H9 (cell line): ENCODE measurements at regions not wholly inside any gene's neighbourhood (a gene's known extent, or its start where the extent isn't known, plus 50 kb on each side); places are given as distances from the start of the nearest gene placed in this dataset.

Experiments
- DNase-seq: peaks from one replicate; pipeline ENCODE4 v3.0.0-alpha.2; 2017
- H2AFZ ChIP-seq: one replicate; pipeline ENCODE4 v1.6.1; 2013; ENCODE audit warnings: mild to moderate bottlenecking, low read length, control low read depth, moderate library complexity
- H2AK5ac ChIP-seq: 2 replicates; pipeline ENCODE4 v1.6.1; 2013; ENCODE audit warnings: low read length, control low read depth, mixed read lengths; ENCODE audit not compliant: insufficient read length
- H2BK120ac ChIP-seq: one replicate; pipeline ENCODE4 v1.6.1; 2013; ENCODE audit warnings: low read depth, mild to moderate bottlenecking, low read length, control low read depth, inconsistent platforms; ENCODE audit not compliant: poor library complexity, severe bottlenecking
- H2BK12ac ChIP-seq: 2 replicates; pipeline ENCODE4 v1.6.1; 2013; ENCODE audit warnings: low read length, control low read depth, mixed read lengths, low read depth; ENCODE audit not compliant: insufficient read length
- H2BK15ac ChIP-seq: 2 replicates; pipeline ENCODE4 v1.6.1; 2013; ENCODE audit warnings: low read depth, low read length, control low read depth
- H2BK20ac ChIP-seq: one replicate; pipeline ENCODE4 v1.6.1; 2013; ENCODE audit warnings: low read depth, mild to moderate bottlenecking, low read length, control low read depth, inconsistent platforms; ENCODE audit not compliant: poor library complexity, severe bottlenecking
- H2BK5ac ChIP-seq: 2 replicates; pipeline ENCODE4 v1.6.1; 2013; ENCODE audit warnings: low read length, control low read depth, mixed read lengths; ENCODE audit not compliant: insufficient read length
- H3K14ac ChIP-seq: 2 replicates; pipeline ENCODE4 v1.6.1; 2013; ENCODE audit warnings: low read length, control low read depth; ENCODE audit not compliant: insufficient read depth
- H3K18ac ChIP-seq: 2 replicates; pipeline ENCODE4 v1.6.1; 2013; ENCODE audit warnings: low read depth, mild to moderate bottlenecking, mixed read lengths, low read length, control low read depth; ENCODE audit not compliant: insufficient read length
- H3K23ac ChIP-seq: 2 replicates; pipeline ENCODE4 v1.6.1; 2013; ENCODE audit warnings: low read length, control low read depth, mixed read lengths, low read depth; ENCODE audit not compliant: insufficient read length
- H3K23me2 ChIP-seq: 2 replicates; pipeline ENCODE4 v1.6.1; 2013; ENCODE audit warnings: low read depth, mild to moderate bottlenecking, mixed read lengths, low read length, control low read depth; ENCODE audit not compliant: insufficient read length, poor library complexity, severe bottlenecking
- H3K27ac ChIP-seq: 2 replicates; pipeline ENCODE4 v1.5.1; 2013; ENCODE audit warnings: low read length, control low read depth, mixed read lengths, low read depth; ENCODE audit not compliant: insufficient read length
- H3K27me3 ChIP-seq: 2 replicates; pipeline ENCODE4 v1.6.1; 2013; ENCODE audit warnings: low read length, control low read depth, inconsistent platforms; ENCODE audit not compliant: insufficient read depth
- H3K4ac ChIP-seq: 2 replicates; pipeline ENCODE4 v1.6.1; 2013; ENCODE audit warnings: low read depth, mild to moderate bottlenecking, control low read depth, inconsistent platforms, low read length, moderate library complexity
- H3K4me1 ChIP-seq: 2 replicates; pipeline ENCODE4 v1.6.1; 2013; ENCODE audit warnings: low read length, control low read depth, inconsistent platforms; ENCODE audit not compliant: insufficient read depth
- H3K4me2 ChIP-seq: 2 replicates; pipeline ENCODE4 v1.6.1; 2013; ENCODE audit warnings: low read length, control low read depth, mixed read lengths; ENCODE audit not compliant: insufficient read length, insufficient read depth
- H3K56ac ChIP-seq: 2 replicates; pipeline ENCODE4 v1.6.1; 2013; ENCODE audit warnings: low read depth, mild to moderate bottlenecking, mixed read lengths, low read length, control low read depth; ENCODE audit not compliant: insufficient read length
- H3K79me1 ChIP-seq: 2 replicates; pipeline ENCODE4 v1.6.1; 2013; ENCODE audit warnings: low read depth, mild to moderate bottlenecking, moderate library complexity, low read length, control low read depth, inconsistent platforms; ENCODE audit not compliant: insufficient read depth, poor library complexity, severe bottlenecking
- H3K79me2 ChIP-seq: 2 replicates; pipeline ENCODE4 v1.6.1; 2013; ENCODE audit warnings: low read length, control low read depth, inconsistent platforms; ENCODE audit not compliant: insufficient read depth
- H3K9ac ChIP-seq: 2 replicates; pipeline ENCODE4 v1.6.1; 2013; ENCODE audit warnings: low read length, control low read depth, mixed read lengths; ENCODE audit not compliant: insufficient read length; ENCODE audit errors: extremely low read depth
- H3K9me3 ChIP-seq: one replicate; pipeline ENCODE4 v1.6.1; 2013; ENCODE audit warnings: low read depth, low read length, inconsistent platforms; ENCODE audit not compliant: control insufficient read depth
- H3T11ph ChIP-seq: one replicate; pipeline ENCODE4 v1.6.1; 2013; ENCODE audit warnings: mild to moderate bottlenecking, low read length, control low read depth, inconsistent platforms
- H4K20me1 ChIP-seq: one replicate; pipeline ENCODE4 v1.6.1; 2013; ENCODE audit not compliant: control insufficient read depth, insufficient read length, insufficient read depth
- H4K5ac ChIP-seq: 2 replicates; pipeline ENCODE4 v1.6.1; 2013; ENCODE audit warnings: low read depth, mild to moderate bottlenecking, mixed read lengths, low read length, control low read depth; ENCODE audit not compliant: insufficient read length
- H4K8ac ChIP-seq: replicated peaks from 2 replicates; pipeline ENCODE4 v1.6.1; 2013; ENCODE audit warnings: low read length, control low read depth, mixed read lengths, low read depth; ENCODE audit not compliant: insufficient read length
- H4K91ac ChIP-seq: 2 replicates; pipeline ENCODE4 v1.6.1; 2013; ENCODE audit warnings: low read depth, mild to moderate bottlenecking, moderate library complexity, mixed read lengths, low read length, control low read depth; ENCODE audit not compliant: insufficient read length
- H3K27ac Mint-ChIP-seq, 3 experiments: 2 replicates in 2 of 3; 3 replicates in 1 of 3; pipeline ENCODE4 v1.8.0; 2020 to 2021; ENCODE audit warnings: mixed read lengths in 3 of 3, mild to moderate bottlenecking in 1 of 3, moderate library complexity in 1 of 3
- H3K27me3 Mint-ChIP-seq: 2 replicates; pipeline ENCODE4 v1.8.0; 2021; ENCODE audit warnings: low read depth, mild to moderate bottlenecking, moderate library complexity, mixed read lengths
- H3K36me3 Mint-ChIP-seq, 3 experiments: 2 replicates in 2 of 3; 3 replicates in 1 of 3; pipeline ENCODE4 v1.8.0; 2020 to 2021; ENCODE audit warnings: low read depth in 3 of 3, mixed read lengths in 3 of 3; ENCODE audit not compliant: insufficient read depth in 1 of 3
- H3K4me1 Mint-ChIP-seq, 2 experiments: 2 replicates each; pipeline ENCODE4 v1.8.0; 2020; ENCODE audit warnings: mixed read lengths in 2 of 2
- H3K4me3 Mint-ChIP-seq, 2 experiments: 2 replicates in 1 of 2; 3 replicates in 1 of 2; pipeline ENCODE4 v1.8.0; 2020 to 2021; ENCODE audit warnings: mild to moderate bottlenecking in 2 of 2, mixed read lengths in 2 of 2, moderate library complexity in 1 of 2
- H3K9me3 Mint-ChIP-seq, 2 experiments: 2 replicates in 1 of 2; 3 replicates in 1 of 2; pipeline ENCODE4 v1.8.0; 2020; ENCODE audit warnings: mild to moderate bottlenecking in 2 of 2, mixed read lengths in 2 of 2, moderate library complexity in 1 of 2
- CTCF ChIP-seq: fragments of 200-600 bp; sonication (generic); conservative IDR thresholded peaks from 3 replicates; pipeline ENCODE4 v1.8.0; 2021; ENCODE audit warnings: antibody characterized with exemption, mild to moderate bottlenecking
- WGBS: extraction: QIAGEN DNeasy Blood & Tissue Kit; methylation state at CpG from one replicate; pipeline ENCODE4 v1.1.7; 2013; ENCODE audit warnings: missing lambda C conversion rate, low lambda C conversion rate, mixed read lengths; ENCODE audit not compliant: insufficient read length; ENCODE audit errors: extremely low coverage; 5-methylcytosine and 5-hydroxymethylcytosine counted together

GRCh38 chr6:169145991-169146501 is 107.6 kb downstream of the THBS2 start:
- no peak overlapping the region for H3K4me3 Mint-ChIP-seq

More at GRCh38 chr6:169145991-169146501, 107.6 kb downstream of the THBS2 start:
- Histone ChIP-seq H2AK5ac (no peak overlapping the region), H3T11ph (no peak overlapping the region), H2BK5ac (no peak overlapping the region), H3K9me3 (no peaks in the 10 kb centered on the region), H4K20me1 (no peaks in the 10 kb centered on the region), H3K18ac (no peak overlapping the region), H2BK20ac (no peak overlapping the region), H3K4me2 (no peak overlapping the region), H4K91ac (no peak overlapping the region), H3K56ac (no peak overlapping the region), H3K14ac (no peak overlapping the region), H3K27me3 (no peaks in the 10 kb centered on the region), H3K4me1 (no peaks in the 10 kb centered on the region; the same call in 1 of the 2 replicates), H3K27ac (no peak overlapping the region), H2BK15ac (no peak overlapping the region), H2AFZ (no peak overlapping the region), H2BK12ac (no peak overlapping the region), H3K23ac (no peak overlapping the region), H3K9ac (no peak overlapping the region), H3K4ac (no peak overlapping the region), H3K23me2 (no peaks in the 10 kb centered on the region), H4K8ac (no peak overlapping the region), H2BK120ac (no peak overlapping the region), H3K79me1 (no peaks in the 10 kb centered on the region), H4K5ac (no peak overlapping the region), H3K79me2 (no peaks in the 10 kb centered on the region)
- H3K27ac Mint-ChIP-seq, result no peak overlapping the region
- TF ChIP-seq CTCF, result no peak
- WGBS, result no CpG with 5 or more reads among the region's 10 CpGs
- H3K36me3 Mint-ChIP-seq, result peaks cover 7 to 33% (median 12%) of the 10 kb centered on the region in 3 experiments
- no peak for DNase-seq
- H3K4me1 Mint-ChIP-seq, result peaks cover 0 to 5% of the 10 kb centered on the region in 2 experiments; a peak in 2 of 4 replicates
- H3K9me3 Mint-ChIP-seq, result peaks cover 36 to 38% of the 10 kb centered on the region in 2 experiments
- no peaks in the 10 kb centered on the region; the same call in none of the 2 replicates for H3K27me3 Mint-ChIP-seq
